ENCODE measurements at regions not wholly inside any gene's neighbourhood (a gene's known extent, or its start where the extent isn't known, plus 50 kb on each side); places are given as distances from the start of the nearest gene placed in this dataset.
"Not testable (repeated sequence)": the region's sequence is repeated elsewhere in the genome, so short reads cannot be mapped to it uniquely, and the experiment has no call there.

DNA sequence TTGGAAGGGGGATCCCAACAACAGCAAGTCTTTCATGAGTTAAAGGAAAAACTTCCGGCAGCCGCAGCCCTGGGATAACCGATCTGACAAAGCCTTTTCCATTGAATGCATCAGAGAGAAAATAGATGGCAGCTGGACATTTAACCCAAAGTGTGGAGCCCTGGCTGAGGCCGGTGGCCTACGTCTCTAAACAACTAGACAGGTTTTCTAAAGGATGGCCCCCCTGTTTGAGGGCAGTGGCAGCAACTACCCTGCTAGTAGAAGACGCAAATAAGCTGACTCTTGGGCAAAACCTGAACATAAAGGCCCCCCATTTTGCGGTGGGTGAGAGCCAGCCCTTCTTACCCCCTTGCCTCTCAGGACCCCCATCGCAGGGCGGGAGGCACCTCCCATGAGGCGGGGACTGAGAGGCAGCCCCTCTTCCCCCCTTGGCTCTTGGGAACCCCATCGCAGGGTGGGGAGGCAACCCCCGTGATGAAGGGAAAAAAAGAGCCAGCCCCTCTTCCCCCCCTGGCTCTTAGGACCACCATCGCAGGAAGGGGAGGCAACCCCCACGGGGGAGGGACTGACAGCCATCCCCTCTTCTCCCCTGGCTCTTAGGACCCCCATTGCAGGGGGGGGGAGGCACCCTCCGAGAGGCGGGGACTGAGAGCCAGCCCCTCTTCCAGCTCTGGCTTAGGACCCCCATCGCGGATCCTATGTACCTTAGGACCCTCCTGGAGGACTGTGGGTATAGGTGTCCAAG, 2422.9 kb upstream of the PCDH20 start:
- DNase-seq (ENCODE audit: low spot score), result no peak

DNA sequence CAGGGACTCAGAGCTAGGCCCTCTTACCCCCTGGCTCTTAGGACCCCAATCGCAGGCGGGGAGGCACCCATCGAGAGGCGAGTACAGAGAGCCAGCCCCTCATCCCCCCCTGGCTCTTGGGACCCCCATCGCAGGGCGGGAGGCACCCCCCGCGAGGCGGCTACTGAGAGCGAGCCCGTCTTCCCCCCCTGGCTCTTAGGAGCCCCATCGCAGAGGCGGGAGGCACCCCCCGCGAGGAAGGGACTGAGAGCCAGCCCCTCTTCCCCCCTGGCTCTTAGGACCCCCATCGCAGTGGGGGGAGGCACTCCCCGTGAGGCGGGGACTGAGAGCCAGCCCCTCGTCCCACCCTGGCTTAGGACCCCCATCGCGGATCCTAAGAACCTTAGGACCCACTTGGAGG, 2422.1 kb upstream of the PCDH20 start:
- DNase-seq (ENCODE audit: low spot score), result not testable (repeated sequence)

DNA sequence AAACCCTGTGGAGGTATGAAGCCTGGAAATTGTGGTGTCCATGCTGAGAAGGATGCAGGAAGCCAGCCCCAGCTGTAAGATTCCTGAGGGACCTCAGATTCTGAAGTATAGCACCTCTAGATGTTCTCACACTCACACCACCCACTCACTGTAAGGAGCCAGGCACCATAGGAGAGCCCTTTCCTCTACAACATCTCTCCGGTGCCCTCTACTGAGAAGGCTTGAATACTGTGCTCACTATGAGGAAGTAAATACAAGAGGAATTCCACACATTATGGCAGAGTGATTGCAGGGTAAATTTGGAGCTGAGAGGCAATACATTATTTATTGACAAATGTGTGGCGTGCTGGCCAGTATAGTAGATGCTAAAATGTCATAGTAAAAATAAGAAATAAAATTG, 2414.0 kb upstream of the PCDH20 start:
- DNase-seq (ENCODE audit: low spot score), result not testable (repeated sequence)

DNA sequence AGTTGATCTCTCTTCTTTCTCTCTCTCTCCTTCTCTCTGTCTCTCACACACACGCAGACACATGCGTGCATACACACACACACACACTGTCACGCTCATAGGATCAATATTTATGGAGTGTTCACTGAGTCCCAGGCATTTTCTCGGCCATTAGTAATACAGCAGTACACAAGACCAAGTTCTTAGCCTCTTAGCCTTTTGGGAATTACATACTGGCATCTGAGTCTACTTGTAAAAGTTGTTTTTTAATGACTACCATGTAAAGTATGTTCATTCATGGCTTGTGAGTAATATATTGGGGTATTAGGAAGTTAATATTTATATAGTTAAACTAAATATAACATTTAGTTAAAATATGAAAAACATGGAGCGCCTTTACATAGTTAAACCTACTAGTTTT, 2406.1 kb upstream of the PCDH20 start:
- DNase-seq (ENCODE audit: low spot score), result not testable (repeated sequence)

DNA sequence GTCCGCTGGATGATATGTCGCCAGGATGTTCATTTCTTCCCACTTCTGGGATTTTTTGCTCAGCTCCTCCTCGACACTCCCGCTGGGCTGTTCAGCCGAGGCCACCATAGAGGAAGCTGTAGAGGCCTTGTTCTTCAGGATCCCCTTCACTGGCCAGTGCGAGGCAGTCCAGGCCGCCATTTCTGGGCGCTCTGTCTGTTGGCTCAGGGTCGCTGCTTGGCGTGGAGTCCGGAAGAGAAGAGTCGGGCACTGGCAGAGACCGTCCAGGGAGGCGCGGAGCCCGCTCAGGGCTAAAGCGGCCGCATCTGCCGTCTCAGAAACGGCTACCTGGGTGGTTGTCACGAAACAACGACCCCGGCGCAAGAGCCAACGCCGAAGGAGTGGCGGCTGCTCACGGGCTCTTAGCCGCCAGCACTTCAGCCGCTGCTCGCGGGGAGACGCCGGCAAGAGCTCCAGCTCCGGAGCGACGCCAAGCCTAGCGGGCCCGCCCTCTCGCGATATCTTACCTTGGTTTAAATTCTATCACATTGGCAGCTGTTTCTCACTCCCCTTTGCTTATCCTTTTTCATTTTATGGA, 2395.9 kb upstream of the PCDH20 start:
- peak; percentile 9 for DNase-seq (ENCODE audit: low spot score)

DNA sequence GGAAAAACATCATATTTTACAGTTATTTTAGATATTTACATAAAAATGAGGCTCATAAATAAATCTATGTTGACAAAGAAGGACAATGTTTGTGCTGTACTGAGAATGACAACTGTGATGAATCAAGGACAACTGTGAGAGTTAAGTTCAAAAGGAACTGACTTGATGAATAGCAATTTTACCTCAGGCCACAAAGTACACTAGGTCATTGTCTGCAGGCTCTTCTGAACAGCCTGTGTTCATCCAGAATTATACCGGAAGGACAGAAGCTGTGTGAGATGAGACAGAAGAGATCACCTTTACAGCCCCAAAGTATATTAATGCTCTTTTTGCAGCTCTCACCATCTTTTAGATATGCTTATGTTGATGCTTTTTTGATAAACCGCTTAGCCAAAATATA, 2375.5 kb upstream of the PCDH20 start:
- not testable (repeated sequence) for DNase-seq (ENCODE audit: low spot score)

DNA sequence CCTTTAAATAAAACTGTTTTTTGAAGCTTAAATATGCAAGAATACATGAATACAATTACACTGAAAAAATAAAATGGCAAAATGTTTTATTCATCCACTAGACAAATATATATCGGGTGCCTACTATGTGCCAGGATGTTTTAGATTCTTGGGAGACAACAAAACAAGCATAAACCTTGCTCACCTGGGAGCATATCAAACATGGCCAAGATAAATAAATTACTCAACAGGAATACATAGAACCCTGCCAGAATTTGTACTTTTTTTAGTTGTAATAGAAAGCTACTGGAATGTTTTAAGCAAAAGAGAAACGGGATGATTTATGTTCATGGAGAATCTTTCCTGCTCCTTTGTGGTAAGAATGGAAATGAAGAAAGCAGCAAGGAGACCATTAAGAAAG, 2358.5 kb upstream of the PCDH20 start:
- DNase-seq (ENCODE audit: low spot score), result no peak

DNA sequence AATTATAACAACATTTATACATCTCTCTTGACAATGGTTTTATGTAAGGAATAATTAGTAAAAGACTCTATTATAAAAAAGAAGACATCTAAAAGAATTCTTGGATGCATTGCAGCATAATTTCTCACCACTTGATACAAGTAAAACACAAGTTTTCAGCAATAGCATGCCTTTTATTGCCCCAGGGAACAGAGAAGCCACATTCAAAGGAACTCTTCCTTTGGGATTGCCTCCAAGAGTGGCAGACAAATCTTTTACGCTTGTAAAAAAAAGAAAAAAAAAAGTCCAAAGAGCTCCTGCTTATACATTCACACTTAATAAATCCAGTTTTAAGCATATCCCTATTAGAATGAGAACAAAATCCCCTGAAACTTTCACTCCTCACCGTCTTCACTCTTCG, 2357.8 kb upstream of the PCDH20 start:
- DNase-seq (ENCODE audit: low spot score), result no peak

DNA sequence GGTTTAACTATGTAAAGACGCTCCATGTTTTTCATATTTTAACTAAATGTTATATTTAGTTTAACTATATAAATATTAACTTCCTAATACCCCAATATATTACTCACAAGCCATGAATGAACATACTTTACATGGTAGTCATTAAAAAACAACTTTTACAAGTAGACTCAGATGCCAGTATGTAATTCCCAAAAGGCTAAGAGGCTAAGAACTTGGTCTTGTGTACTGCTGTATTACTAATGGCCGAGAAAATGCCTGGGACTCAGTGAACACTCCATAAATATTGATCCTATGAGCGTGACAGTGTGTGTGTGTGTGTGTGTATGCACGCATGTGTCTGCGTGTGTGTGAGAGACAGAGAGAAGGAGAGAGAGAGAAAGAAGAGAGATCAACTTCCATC, 2342.0 kb upstream of the PCDH20 start:
- DNase-seq (ENCODE audit: low spot score), result not testable (repeated sequence)

DNA sequence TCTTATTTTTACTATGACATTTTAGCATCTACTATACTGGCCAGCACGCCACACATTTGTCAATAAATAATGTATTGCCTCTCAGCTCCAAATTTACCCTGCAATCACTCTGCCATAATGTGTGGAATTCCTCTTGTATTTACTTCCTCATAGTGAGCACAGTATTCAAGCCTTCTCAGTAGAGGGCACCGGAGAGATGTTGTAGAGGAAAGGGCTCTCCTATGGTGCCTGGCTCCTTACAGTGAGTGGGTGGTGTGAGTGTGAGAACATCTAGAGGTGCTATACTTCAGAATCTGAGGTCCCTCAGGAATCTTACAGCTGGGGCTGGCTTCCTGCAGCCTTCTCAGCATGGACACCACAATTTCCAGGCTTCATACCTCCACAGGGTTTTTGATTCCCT, 2334.2 kb upstream of the PCDH20 start:
- not testable (repeated sequence) for DNase-seq (ENCODE audit: low spot score)

DNA sequence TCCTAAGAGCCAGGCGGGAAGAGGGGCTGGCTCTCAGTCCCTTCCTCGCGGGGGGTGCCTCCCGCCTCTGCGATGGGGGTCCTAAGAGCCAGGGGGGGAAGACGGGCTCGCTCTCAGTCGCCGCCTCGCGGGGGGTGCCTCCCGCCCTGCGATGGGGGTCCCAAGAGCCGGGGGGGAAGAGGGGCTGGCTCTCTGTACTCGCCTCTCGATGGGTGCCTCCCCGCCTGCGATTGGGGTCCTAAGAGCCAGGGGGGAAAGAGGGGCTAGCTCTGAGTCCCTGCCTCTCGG, 2326.1 kb upstream of the PCDH20 start:
- DNase-seq (ENCODE audit: low spot score), result not testable (repeated sequence)

DNA sequence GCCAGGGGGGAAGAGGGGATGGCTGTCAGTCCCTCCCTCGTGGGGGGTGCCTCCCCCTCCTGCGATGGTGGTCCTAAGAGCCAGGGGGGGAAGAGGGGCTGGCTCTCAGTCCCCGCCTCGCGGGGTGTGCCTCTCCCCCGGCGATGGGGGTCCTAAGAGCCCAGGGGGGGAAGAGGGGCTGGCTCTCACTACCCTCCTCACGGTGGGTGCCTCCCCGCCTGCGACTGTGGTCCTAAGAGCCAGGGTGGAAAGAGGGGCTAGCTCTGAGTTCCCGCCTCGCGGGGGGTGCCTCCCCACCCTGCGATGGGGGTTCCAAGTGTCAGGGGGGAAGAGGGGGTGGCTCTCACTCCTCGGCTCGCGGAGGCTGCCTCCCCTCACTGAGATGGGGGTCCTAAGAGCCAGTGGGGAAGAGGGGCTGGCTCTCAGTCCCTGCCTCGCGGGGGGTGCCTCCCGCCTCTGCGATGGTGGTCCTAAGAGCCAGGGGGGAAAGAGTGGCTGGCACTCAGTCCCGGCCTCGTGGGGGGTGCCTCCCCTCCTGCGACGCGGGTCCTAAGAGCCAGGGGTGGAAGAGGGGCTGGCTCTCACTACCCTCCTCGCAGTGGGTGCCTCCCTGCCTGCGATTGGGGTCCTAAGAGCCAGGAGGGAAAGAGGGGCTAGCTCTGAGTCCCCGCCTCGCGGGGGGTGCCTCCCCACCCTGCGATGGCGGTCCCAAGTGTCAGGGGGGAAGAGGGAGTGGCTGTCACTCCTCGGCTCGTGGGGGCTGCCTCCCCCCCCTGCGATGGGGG, 2325.6 kb upstream of the PCDH20 start:
- DNase-seq (ENCODE audit: low spot score), result no peak

DNA sequence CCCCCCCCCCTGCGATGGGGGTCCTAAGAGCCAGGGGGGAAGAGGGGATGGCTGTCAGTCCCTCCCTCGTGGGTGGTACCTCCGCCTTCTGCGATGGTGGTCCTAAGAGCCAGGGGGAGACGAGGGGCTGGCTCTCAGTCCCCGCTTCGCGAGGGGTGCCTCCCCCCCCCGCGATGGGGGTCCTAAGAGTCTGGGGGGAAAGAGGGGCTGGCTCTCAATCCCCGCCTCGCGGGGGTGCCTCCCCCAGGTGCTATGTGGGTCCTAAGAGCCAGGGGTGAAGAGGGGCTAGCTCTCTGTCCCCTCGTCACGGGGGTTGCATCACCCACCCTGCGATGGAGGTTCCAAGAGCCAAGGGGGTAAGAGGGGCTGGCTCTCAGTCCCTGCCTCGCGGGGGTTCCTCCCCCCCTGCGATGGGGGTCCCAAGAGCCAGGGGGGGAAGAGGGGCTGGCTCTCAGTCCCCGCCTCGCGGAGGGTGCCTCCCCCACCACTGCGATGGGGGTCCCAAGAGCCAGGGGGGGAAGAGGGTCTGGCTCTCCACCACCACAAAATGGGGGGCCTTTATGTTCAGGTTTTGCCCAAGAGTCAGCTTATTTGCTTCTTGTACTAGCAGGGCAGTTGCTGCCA, 2323.6 kb upstream of the PCDH20 start:
- DNase-seq (ENCODE audit: low spot score), result not testable (repeated sequence)

DNA sequence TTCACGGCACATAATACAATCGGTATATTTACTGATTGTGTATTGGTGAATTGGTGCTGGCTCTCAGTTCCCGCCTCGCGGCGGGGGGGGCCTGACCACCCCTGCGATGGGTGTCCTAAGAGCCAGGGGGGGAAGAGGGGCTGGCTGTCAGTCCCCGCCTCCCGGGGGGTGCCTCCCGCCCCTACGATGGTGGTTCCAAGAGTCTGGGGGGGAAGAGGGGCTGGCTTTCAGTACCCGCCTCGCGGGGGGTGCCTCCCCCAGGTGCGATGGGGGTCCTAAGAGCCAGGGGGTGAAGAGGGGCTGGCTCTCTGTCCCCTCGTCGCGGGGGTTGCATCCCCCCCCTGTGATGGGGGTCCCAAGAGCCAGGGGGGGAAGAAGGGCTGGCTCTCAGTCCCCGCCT, 2321.8 kb upstream of the PCDH20 start:
- DNase-seq (ENCODE audit: low spot score), result no peak

DNA sequence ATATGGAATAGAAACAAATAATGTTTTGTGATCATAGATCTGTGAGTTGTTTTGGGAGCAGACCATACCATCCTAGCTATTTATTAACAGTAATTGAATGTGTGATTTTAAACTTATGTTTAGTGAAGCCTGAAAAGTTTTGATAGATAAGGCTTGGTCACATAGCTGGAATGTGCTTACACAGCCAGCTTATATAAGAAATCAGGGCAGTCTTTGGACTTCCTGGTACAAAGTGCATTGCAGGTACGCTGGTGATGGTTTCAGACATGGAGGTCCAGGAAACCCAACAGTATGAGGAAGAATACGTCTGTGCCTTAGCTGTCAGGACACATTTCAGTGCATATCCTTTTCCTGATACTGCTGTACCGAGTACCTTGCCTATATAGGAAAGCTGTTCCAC, 2316.2 kb upstream of the PCDH20 start:
- no peak for DNase-seq (ENCODE audit: low spot score)

DNA sequence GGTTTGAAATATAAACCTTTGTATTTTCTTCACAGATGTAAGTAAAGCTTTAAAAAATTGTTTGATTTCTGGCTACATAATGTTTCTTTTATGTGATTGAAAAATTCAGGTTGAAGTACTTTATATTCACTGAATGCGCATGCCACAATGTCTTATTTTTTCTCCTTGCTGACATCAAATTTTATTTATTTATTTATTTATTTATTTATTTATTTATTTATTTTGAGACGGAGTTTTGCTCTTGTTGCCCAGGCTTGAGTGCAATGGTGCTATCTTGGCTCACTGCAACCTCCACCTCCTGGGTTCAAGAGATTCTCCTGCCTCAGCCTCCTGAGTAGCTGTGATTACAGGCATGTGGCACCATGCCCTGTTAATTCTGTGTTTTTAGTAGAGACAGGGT, 2296.5 kb upstream of the PCDH20 start:
- not testable (repeated sequence) for DNase-seq (ENCODE audit: low spot score)

DNA sequence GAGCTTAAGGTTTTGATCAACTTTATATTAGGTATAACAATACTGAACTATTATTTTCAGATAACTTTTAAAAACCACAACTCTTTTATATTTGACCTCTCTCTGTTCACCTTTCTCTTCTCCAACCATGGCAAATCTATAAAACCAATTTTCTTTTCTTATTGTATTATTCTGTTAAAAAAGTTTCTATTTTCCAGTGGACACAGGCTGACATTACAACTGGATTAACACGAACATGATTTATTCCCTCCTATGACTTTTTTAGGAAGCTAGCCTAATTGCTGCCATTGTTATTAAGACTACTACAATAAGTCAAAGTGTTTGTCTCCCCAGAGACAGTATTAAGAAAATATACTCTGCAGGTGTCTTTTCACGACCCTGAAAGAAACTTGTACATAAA, 2291.1 kb upstream of the PCDH20 start:
- no peak for DNase-seq (ENCODE audit: low spot score)

DNA sequence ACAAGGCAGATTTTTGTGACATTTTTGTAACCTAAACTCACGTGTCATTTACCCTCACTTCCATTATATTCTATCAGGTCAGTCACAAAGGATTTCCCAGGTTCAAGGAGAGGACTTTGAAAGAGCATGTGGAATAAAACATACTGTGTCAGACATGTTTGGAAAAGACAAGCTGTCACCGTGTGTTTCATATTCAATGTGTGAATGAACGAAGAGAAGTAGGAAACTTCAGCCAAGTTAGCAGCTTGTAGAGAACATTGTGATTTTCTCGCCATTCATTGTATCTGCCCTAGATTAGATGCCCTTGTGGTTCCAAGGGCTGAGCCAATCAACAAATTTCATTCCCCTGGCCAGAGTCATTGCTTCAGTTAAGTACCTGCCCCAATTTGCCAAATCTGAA, 2288.9 kb upstream of the PCDH20 start:
- DNase-seq (ENCODE audit: low spot score), result no peak

DNA sequence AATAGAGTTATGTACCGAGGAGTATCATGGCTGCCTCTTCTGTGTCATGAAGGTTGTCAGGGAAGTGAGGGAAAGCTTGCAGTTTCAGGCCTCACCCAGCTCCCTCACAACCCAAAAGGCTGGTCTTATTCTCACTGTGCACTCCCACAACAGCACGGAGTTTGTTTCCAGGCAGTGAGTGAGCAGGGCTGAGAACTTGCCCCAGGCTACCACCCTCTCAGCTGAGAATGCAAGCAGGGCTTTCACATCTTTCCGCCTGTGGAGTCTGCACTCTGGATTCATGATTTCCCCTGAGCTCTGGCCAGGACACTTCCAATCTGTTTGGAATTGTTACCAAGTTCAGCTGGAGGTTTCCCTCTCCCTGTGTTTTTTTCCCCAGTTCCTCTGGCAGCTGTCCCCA, 2284.7 kb upstream of the PCDH20 start:
- no peak for DNase-seq (ENCODE audit: low spot score)

DNA sequence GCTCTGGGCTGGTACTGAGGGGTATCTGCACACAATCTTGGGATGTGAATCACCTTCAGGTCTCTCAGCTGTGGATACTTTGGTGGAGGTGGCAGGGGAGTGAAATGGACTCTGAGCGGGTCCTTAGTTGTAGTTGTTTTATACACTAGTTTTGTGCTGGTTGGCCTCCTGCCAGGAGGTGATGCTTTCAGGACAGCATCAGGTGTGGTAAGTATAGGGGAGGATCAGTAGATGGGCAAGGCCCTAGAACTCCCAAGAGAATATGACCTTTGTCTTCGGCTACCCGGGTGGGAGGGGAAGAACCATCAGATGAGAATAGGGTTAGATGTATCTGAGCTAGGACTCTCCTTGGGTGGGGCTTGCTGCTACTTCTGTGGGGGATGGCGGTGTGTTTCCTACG, 2284.3 kb upstream of the PCDH20 start:
- no peak for DNase-seq (ENCODE audit: low spot score)

DNA sequence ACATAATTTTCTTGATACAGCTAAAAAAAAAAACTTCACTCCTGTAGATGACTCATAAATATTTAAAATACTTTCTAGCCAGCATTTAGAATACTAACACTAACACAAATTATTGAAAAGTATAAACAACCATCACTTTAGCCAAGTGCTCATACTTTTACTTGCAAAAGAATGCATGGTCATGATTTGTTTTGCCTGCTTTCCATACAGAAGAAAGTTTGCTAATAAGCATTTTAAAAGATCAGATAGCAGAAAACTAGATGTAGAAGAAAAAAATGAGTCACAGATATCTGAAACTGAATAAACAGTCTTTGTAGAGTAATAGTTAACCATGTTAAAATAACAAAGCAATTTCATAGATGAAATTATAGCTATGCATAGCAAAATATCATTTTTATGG, 2280.4 kb upstream of the PCDH20 start:
- DNase-seq (ENCODE audit: low spot score), result no peak

DNA sequence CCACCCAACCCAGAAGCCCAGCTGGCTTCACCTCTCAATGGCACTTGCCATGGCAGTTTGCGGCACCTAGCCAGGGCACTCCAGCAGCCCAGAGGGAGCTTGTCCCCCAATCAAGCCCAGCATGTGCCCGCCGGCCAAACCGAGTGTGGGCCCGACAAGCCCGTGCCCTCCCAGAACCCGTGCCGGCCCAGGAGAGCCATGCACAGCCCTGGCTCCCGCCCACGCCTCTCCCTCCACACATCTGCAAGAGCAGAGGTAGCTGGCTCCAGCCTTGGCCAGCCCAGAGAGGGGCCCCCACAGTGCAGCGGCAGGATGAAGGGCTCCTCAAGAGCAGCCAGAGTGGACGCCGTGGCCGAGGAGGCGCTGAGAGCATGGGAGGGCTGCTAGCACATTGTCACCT, 2278.0 kb upstream of the PCDH20 start:
- DNase-seq (ENCODE audit: low spot score), result no peak

DNA sequence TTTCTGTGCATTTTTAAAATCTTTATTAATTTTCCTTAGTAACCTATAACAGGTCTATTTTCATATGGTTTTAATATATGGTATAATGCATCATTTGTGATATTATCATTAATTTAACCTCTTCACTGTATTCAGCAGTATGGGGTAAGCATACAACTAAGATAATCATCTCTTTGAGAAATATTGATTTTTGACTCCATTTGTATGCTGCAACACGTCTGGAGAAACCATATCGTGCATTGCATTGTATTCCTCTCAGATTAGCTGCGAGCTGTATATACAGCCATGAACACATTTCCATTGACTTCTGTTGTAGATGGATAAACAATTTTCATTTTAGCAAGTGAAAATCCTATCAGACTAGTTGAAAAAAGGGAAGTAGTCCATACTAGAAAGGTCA, 2275.8 kb upstream of the PCDH20 start:
- no peak for DNase-seq (ENCODE audit: low spot score)
